Activated CD4-positive, CD25-positive, alpha-beta regulatory T cell treated with anti-CD3 and anti-CD28 coated beads, Interleukin-2, amount 50 U/mL, for 72 hours (primary cell): ENCODE measurements at regions not wholly inside any gene's neighbourhood (a gene's known extent, or its start where the extent isn't known, plus 50 kb on each side); places are given as distances from the start of the nearest gene placed in this dataset.

ENCODE experiments used
- DNase-seq: peaks from one replicate; pipeline ENCODE4 v3.0.0; 2021

DNA sequence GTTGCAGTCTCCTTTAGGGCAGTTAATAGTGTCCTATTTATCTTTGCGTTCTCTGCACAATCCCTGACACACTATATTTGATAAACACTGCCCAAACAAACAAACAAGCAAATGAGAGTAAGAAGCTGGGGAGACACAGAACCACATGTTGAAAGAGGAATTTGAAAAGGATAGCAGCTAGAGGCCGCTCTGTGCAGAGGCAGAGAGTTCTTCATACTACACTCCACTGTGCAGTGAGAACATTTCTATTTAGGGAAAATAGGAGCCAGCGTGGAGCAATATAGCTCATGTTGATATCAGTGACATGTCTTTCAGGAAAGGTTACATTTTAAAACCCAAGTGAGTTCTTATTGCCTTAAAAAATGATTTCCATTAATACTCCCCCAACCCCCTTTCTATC, 140.3 kb upstream of the SEL1L start:
- no peak for DNase-seq

DNA sequence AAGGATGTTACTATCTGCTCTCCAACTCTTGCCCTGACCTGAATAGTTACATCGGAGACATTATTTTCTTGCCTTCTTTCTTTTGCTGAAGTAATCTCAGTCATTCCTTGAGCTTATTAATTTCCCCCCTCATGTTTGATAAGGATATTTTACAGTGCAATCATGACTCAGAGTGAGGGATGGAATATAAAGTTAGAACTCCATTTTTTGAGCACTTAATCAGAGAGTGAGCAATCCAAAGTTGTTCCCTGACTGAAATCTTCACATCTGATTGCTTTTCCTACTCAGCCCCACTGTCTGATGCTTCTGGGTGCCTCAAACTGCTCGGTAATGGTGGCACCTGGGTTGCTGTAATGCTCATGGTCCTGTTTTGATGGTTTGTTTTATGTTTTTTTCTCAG, 142.7 kb upstream of the SEL1L start:
- DNase-seq, result no peak

GRCh38 chr14:81676879-81677278, 143.2 kb upstream of the SEL1L start:
- DNase-seq, result no peak

GRCh38 chr14:81677736-81678135, 144.1 kb upstream of the SEL1L start:
- DNase-seq, result no peak

GRCh38 chr14:81679226-81679625, 145.6 kb upstream of the SEL1L start:
- DNase-seq, result no peak

GRCh38 chr14:81681541-81681940, 147.9 kb upstream of the SEL1L start:
- no peak for DNase-seq

GRCh38 chr14:81682134-81682533, 148.5 kb upstream of the SEL1L start:
- DNase-seq, result no peak

DNA sequence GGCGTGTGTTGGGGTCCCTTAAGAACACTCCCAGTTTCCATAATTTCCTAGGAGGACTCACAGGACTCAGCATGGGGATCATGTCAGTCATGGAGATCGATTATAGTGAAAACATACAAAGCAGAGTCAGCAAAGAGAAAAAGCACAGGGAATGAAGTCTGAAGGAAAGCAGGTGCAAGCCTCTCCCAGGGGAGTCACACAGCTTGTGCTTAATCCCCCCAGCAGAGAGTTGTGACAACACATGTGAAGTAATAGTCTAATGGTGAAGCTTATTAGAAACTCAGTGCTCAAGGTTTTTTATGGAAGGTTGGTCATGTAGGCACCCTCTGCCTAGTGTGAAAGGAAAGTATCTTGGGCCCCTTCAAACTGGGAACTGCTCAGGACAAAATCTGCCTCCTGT, 149.0 kb upstream of the SEL1L start:
- DNase-seq, result no peak

GRCh38 chr14:81684696-81685095, 151.0 kb upstream of the SEL1L start:
- DNase-seq, result no peak

DNA sequence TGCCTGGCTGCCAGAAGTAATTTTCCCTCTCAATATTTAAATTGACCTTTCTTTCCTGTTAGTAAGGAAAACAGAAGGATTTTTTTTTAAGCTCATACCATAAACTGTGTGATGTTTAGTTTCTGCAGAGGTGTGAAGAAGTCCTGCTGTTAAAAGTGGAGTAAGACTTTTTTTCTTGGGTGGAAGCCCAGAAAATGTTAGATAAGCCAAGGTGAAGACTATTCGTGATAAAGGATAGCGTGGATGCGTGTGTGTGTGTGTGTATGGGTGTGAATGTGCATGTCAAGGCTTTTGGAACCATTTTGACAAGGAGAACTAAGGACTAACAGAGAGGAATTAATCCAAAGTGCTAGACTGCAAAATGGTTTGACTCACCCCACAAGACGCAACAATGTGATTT, 152.9 kb upstream of the SEL1L start:
- DNase-seq, result no peak

GRCh38 chr14:81691931-81692330, 158.3 kb upstream of the SEL1L start:
- DNase-seq, result no peak

GRCh38 chr14:81694419-81694818, 160.8 kb upstream of the SEL1L start:
- DNase-seq, result no peak

- no peak for DNase-seq
These were observed 176.0 kb upstream of the SEL1L start for GRCh38 chr14:81709681-81710080.

DNA sequence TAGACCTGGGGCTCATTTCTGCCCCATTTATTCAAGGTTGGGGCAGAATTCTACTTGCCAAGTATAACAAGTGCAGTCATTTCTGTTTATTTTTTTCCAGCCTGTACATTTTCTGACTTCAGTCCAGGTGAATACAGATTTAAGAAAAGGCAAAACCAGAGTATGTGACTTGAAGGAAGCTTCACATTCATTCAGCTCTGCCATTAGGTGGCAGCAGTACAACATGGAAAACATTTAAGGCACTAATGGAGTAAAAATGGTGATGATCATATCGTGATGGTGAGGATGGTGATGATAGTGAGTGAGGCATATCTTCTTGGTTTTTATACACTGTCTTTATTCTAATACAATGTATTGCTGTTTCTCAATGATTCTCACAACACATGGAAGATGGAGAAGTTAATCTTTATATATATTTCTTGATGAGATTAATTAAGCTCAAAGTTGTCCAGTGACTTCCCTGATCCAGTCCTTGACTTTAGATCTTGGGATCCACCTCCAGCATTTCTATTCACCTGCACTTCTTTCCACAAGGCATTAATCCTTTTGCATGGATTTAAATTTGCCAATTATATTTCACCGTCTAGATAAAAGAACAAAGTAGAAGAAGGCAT, 176.7 kb upstream of the SEL1L start:
- no peak for DNase-seq

DNA sequence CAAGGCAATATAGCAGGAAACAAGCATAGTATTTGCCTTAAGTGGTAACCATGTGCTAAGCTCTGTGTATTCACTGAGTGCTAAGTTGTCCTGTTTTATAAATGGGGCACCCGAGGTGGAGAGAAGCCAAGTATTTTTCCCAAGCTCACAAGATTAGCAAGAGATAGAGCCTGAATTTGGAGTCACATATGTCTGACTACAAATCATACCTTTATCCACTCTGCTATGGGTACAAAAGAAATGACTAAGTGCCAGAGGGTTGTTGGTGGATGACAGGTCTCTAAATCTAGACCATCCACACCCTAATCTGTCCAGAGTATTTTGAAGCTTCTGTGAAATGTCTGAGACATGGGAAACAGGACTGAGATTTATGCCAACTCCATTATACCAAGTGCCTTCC, 182.1 kb upstream of the SEL1L start:
- no peak for DNase-seq

- no peak for DNase-seq
These were observed 183.3 kb upstream of the SEL1L start for GRCh38 chr14:81716953-81717352.

- no peak for DNase-seq
These were observed 190.3 kb upstream of the SEL1L start for GRCh38 chr14:81723956-81724355.

GRCh38 chr14:81727218-81727617, 193.6 kb upstream of the SEL1L start:
- DNase-seq, result no peak

DNA sequence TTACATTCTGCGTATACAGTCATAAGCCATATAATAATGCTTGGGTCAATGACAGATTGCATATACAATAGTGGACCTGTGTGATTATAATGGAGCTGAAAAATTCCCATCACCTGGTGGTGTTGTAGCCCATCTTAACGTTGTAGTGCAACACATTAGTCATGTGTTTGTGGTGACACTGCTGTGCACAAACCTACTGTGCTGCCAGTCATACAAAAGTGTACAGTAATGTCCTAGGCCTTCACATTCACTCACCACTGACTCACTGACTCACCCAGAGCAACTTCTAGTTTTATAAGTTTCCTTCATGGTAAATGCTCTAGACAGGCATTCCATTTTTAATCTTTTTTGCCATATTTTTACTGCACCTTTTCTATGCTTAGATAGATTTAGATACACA, 194.8 kb upstream of the SEL1L start:
- no peak for DNase-seq

- DNase-seq, result no peak
These were observed 196.0 kb upstream of the SEL1L start for GRCh38 chr14:81729622-81730021.

DNA sequence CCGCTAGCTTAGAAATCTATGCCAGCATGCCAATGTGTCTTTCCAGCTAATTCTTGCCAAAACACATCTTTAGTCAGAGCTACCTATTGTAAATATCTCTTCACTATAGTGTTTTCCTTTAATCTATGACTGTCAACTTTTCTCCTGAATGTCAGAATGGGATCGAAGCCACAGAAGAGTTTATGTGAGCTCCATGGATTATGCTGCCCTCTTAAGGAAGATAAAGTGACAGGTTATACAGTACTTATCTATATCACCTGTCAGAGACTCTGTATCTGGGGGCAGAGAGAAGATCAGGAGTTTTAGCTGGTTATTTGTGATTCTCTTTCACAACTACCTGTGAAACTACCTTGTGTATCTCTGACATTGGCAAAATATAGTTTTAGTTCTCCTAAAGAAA, 204.3 kb upstream of the SEL1L start:
- DNase-seq, result no peak

DNA sequence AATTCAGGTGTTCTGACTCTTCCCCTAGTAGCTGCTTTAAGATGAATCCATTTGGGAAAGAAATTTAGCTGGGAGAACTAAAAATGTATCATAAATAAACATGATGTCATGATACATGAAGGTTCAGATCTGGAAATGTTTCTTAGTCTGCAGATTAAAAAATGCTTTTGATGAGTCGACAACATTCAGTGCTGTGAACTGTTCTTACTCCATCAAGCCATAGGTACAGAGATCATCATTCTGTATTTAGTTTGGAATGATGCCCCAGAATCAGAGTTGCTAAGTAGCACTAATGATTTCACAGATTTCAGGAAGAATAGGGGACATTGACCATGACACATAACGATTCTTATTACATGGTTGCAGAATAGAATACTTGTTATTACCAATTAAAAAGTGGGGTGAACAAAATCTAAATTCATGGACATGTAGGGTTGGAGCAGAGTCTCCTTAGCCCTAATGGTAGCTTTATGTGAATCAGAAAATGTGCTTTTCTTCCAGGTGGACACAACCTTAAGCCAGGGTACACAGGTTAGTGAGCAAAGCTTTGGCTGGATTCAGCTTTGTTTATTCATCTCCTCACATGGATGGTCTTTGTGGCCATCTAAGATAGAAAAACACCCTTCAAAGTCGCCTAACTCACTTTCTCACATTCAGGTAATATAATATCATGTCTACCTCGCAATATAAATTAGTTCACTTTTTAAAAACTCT, 205.4 kb upstream of the SEL1L start:
- no peak for DNase-seq

DNA sequence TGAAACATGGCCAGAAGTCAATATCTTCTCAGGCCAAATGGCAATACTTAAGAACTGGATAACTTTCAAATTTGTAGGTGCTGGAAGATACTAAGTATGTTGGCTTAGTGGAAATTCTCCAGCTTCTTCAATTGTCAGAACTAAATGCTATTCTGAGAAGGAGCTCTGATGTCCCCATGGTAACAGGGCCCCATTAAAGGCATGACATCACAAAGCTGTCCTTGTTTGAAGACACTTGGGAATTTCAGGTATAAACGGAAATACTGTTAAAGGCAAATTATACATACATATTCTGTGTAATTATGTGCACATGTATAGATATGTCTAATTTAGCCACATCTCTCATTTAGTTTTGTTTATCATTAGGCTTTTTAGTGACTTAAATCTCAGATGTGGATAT, 210.0 kb upstream of the SEL1L start:
- DNase-seq, result no peak

DNA sequence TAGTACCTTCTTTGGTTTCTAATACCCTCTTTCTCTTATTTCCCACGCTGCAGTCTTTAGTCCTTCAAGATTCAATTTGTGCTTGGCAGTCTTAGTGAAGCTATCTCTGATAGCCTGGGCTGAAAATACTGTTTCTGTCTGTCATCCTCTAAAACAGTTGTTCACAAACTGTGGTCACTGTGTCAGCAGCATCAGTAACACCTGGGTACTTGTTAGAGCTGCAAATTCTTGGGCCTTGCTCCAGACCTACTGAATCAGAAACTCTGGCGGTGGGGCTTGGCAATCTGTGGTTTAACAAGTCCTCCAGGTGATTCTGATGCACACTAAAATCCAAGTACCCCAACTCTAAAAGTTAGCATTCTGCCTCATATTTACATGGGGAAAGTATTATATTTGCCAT, 217.5 kb upstream of the SEL1L start:
- DNase-seq, result no peak

DNA sequence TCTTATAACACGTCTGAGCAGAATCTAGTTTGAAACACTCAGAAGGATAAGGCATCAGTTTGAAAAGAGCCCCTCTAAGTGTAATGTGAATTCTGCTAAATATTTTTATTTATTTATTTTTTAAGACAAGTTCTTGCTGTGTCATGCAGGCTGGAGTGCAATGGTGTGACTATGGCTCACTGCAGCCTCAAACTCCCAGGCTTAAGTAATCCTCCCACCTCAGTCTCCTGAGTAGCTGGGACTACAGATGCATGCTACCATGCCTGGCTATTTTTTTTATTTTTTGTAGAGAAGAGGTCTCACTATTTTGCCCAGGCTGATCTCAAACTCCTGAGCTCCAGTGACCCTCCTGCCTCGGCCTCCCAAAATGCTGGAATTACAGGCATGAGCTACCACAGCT, 225.9 kb upstream of the SEL1L start:
- DNase-seq, result no peak
